ENCODE measurements at regions not wholly inside any gene's neighbourhood (a gene's known extent, or its start where the extent isn't known, plus 50 kb on each side); places are given as distances from the start of the nearest gene placed in this dataset.

GRCh38 chr6:4435981-4436445 lies 300.6 kb upstream of the ECI2 start:
- TF ChIP-seq KDM5B (IDR thresholded peaks at IDR 0.05; ENCODE audit: insufficient replicate concordance, low read depth, low read length) (no peak), HNRNPLL (IDR thresholded peaks at IDR 0.05; ENCODE audit: low read depth, low read length, poor library complexity, severe bottlenecking) (no peak), ATF1 (CRISPR knock-in tag; IDR thresholded peaks at IDR 0.05) (no peak), ATF1 (tag; IDR thresholded peaks at IDR 0.05) (no peak), EHMT2 (IDR thresholded peaks at IDR 0.05) (no peak), ZKSCAN8 (CRISPR knock-in tag; IDR thresholded peaks at IDR 0.05) (no peak), CTCF (IDR thresholded peaks at IDR 0.05 in 2 of 3, conservative IDR thresholded peaks at IDR 0.05 in 1 of 3; ENCODE audit: insufficient read depth in 2 of 3, low read depth in 1 of 3, low read length in 3 of 3) (no peak), MIER1 (IDR thresholded peaks at IDR 0.05; ENCODE audit: low read depth) (no peak)

All from K562 (cell line).